Gastrocnemius medialis (tissue), 4 donors: ENCODE measurements at regions not wholly inside any gene's neighbourhood (a gene's known extent, or its start where the extent isn't known, plus 50 kb on each side); places are given as distances from the start of the nearest gene placed in this dataset.

Experiments
- POLR2A ChIP-seq, 2 donors: fragments of 450-650 bp; IDR thresholded peaks; one replicate each; pipeline ENCODE4 v1.6.1; 2017; ENCODE audit warnings: antibody characterized with exemption in 2 of 2, mild to moderate bottlenecking in 2 of 2, moderate library complexity in 2 of 2
- TF ChIP-seq, protein P1 (sequence below), 5 experiments: fragments of 450-650 bp in 3 of 5; fragments of 200-600 bp in 2 of 5; sonication (generic) in 2 of 5; IDR thresholded peaks in 4 of 5; conservative IDR thresholded peaks in 1 of 5; 1 replicate in 4 of 5; 2 replicates in 1 of 5; pipeline ENCODE4 v1.5.1; 2016 to 2019; ENCODE audit warnings: antibody characterized with exemption in 5 of 5, mild to moderate bottlenecking in 3 of 5, moderate library complexity in 3 of 5

DNA sequence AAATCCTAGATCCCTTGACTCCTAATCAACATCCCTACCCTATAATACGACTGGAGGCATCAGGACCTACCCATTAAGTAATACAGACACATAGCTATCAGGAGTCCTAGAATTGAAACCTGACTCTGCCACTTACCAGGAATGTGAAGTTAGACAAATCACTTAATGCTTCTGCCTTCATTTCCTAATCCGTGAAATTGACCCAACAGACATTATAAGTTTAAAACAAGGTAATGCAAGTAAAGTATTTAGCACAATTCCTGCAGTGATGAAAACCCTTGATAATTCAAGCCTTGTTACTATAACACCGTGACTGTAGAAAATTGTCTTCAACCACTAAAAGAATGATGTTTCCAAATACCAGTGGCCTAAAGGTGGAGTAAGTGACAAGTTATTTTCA is 150.2 kb downstream of the KCNJ2 start:
- TF ChIP-seq, protein P1, sequence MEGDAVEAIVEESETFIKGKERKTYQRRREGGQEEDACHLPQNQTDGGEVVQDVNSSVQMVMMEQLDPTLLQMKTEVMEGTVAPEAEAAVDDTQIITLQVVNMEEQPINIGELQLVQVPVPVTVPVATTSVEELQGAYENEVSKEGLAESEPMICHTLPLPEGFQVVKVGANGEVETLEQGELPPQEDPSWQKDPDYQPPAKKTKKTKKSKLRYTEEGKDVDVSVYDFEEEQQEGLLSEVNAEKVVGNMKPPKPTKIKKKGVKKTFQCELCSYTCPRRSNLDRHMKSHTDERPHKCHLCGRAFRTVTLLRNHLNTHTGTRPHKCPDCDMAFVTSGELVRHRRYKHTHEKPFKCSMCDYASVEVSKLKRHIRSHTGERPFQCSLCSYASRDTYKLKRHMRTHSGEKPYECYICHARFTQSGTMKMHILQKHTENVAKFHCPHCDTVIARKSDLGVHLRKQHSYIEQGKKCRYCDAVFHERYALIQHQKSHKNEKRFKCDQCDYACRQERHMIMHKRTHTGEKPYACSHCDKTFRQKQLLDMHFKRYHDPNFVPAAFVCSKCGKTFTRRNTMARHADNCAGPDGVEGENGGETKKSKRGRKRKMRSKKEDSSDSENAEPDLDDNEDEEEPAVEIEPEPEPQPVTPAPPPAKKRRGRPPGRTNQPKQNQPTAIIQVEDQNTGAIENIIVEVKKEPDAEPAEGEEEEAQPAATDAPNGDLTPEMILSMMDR (IDR thresholded peaks at IDR 0.05 in 4 of 5, conservative IDR thresholded peaks at IDR 0.05 in 1 of 5) = no peak
- TF ChIP-seq POLR2A (IDR thresholded peaks at IDR 0.05) = no peak
